Myocyte (in vitro differentiated cells): ENCODE measurements at regions not wholly inside any gene's neighbourhood (a gene's known extent, or its start where the extent isn't known, plus 50 kb on each side); places are given as distances from the start of the nearest gene placed in this dataset.

Experiments
- DNase-seq: peaks from one replicate; pipeline ENCODE4 v3.0.0-alpha.2; 2012; ENCODE audit warnings: low read depth

DNA sequence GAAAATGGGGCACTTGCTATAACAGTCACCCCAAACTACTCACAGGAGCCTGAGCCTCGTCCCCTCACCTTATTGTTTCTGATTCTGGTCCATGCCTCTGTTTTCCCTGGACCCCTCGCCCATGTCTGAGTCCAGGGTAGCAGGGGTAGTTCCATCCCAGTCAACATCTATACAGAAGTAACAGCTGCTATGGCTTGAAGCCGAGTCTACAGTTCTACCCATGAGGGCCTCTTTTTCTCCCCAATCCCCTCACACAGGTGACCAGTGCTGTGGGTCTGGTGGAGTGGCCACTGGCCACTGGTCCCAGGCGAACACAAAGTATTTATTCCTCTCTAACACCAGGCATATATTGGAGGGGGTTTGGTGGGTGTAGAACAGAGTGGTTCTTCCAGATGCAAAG is 116.4 kb downstream of the ZNF280B start:
- no peak for DNase-seq

GRCh38 chr22:22394591-22394990 is 114.0 kb downstream of the ZNF280B start:
- DNase-seq: peak; percentile 80

DNA sequence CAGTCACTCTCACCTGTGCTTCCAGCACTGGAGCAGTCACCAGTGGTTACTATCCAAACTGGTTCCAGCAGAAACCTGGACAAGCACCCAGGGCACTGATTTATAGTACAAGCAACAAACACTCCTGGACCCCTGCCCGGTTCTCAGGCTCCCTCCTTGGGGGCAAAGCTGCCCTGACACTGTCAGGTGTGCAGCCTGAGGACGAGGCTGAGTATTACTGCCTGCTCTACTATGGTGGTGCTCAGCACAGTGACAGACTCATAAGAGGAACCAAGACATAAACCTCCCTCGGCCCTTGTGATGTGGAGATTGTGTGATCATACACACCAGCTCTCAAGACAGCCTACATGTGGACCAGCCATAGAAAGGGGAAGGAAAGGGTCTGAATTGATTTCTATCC is 113.3 kb downstream of the ZNF280B start:
- DNase-seq: no peak

- DNase-seq: no peak
Measured at GRCh38 chr22:22396741-22397291, 111.7 kb downstream of the ZNF280B start.

- peak; percentile 87 for DNase-seq
Measured at GRCh38 chr22:22397292-22397870, 111.2 kb downstream of the ZNF280B start.

- DNase-seq: peak; percentile 91
Measured at GRCh38 chr22:22397875-22398524, 110.5 kb downstream of the ZNF280B start.

DNA sequence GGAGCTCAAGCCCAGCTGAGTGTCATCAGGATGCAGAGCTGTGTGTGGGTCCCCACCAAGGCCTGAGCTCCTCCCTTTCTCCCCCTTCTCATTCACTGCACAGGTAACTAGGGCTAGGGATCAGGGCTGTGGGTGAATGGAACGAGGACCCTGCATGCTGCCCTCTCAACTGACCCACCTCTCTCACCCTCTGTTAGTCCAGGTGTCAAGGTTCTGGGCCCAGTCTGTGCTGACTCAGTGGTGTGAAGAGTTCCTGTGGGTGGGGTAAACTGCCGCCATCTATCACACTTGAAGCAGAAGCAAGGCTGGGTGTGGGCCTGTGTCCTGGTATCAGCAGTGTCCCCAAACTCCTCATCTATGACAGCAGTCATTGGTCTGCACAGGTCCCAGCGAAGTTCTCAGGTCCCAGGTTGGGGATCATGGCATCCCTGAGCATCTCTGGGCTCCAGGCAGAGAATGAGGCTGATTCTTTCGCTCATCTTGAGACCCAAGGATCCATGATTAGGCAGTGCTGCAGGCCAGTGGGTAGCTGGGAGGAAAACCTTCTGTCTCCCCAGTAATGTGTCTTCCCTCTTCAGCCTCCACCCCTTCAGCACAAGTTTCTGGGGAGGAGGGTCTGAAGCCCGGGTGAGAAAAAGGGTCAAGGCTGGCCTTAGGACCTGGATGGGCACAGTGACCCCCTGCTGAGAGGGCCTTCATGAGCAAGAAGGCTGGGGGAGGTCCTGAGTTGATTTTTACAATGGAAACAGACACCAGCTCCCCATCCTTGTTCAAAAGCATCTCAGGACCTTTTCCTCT is 109.8 kb downstream of the ZNF280B start:
- DNase-seq: no peak

DNA sequence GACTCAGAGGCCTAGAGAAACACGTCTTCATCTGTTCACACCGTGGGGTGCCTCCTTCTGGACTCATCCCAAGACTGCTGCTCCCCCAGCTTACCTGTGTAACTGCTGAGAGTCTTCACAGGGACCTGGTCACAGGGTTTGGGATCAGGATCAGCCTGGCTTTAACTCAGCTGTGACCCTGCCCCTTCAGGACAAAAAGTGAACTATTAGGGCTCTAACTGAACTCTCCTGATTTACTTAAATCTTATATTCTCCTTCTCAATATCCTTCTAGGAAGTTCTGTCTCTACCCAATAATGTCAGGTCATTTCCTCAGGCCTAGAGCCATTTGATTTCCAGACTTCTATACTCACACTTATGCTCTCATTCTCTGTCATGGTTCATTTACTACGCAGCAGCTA is 108.4 kb downstream of the ZNF280B start:
- DNase-seq: no peak

- DNase-seq: no peak
Measured at GRCh38 chr22:22400964-22401363, 107.6 kb downstream of the ZNF280B start.

DNA sequence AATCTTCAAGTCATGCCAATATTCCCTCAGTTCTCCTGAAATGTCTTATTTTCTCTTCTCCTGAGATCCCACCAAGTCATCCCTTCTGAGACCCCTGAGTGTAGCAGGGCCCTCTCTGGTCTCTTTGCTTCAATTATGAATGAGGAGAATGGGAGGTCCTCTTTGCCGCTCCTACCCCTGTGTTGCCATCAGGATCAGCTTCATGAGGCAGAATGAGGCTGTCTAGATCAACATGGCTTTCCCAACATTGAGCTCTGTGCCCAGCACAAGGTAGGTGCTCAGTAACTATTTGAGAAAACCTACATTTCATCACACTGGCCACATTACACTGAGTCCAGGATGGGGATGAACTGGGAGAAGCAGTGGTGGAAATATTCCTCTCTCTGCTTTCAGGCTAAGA is 107.2 kb downstream of the ZNF280B start:
- no peak for DNase-seq

- DNase-seq: no peak
Measured at GRCh38 chr22:22403306-22403705, 105.2 kb downstream of the ZNF280B start.

DNA sequence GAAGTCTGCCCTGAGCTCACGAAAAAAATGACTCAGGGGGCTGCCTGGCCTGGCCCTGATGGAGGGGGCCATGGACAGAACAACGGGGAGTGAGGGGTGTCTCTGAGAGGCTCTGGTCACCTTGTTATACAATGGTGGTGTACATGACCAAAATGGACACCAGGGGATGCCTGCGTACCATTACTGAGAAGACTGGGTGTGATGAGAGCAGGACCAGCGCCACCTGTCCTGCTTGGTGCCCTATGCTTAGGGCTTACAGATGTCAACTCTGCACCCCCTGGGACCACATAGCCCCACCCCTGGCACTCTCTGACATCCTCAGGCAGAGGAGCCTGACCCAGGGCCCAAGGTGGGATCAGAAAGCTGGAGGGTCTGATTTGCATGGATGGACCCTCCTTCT is 104.8 kb downstream of the ZNF280B start:
- peak; percentile 14 for DNase-seq

DNA sequence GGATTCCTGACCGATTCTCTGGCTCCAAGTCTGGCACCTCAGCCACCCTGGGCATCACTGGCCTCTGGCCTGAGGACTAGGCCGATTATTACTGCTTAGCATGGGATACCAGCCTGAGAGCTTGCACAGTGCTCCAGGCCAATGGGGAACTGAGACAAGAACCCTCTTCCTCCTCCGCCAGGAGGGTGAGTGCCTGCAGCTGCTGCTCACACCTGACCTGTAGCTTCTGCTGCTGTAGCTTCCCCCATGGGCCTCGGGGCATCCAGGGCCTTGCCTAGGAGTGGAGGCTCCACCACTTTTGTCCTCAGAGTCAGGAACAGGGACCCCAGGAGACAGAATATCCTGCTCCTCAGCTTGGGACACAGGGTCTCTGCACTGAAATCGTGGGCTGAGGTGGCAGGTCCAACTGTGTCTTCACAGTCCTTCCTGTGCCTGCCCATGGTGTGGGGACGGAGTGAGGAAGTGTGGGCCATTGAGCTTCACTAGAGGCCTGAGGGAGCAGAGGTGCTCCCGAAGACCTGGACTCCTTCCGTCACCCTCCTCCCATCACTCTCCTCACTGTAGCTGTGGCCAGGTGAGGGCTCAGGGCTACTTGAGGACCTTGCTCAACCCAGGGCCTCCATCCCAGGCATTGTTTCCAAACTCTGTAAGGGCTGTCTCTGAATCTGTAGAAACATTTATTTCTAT is 103.8 kb downstream of the ZNF280B start:
- no peak for DNase-seq

DNA sequence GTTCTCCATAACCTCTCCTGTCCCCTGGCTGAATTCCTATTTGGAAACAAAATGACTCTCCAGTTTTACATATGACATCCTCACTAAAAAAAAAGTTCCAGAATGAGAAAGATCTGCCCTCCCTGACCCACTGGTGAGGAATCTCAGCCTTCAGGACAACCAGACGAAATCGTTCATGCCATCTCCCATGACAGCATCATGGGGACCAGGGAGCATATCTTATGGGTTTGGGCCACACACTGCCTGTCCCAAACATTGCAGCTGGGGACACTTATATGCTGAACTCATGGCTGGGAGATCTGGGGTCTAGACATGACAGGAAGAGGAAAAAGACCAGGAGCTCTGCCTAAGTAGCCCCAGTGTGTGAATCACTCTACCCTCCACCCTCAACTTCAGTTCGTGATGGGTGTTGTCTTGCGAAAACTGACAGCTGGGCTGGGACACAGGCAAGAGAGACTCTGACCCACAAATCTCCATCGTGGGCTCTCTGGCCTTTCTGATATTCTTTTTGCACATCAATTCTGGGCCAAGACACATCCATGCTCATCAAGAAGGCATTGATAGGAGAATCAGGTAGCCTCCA is 102.0 kb downstream of the ZNF280B start:
- DNase-seq: peak; percentile 46

- no peak for DNase-seq
Measured at GRCh38 chr22:22407061-22407460, 101.5 kb downstream of the ZNF280B start.

DNA sequence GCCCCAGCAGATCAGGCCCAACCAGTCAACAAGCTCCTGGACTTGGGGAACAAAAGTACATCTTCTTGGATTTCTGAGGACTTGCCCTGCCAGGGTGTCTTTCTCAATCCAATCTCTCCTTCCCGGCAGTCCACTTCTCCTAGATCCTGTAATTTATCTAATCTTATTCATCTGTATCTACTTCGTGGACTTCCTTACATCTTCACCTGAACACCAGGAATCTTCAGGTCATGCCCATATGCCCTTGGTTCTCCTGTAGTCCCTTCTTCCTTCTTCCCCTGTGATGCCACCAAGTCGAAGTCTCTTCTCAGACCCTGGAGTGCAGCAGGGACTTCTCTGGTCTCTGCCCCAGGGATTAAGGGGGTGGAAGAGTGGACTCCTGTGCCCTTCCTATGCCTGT is 100.3 kb downstream of the ZNF280B start:
- DNase-seq: no peak

DNA sequence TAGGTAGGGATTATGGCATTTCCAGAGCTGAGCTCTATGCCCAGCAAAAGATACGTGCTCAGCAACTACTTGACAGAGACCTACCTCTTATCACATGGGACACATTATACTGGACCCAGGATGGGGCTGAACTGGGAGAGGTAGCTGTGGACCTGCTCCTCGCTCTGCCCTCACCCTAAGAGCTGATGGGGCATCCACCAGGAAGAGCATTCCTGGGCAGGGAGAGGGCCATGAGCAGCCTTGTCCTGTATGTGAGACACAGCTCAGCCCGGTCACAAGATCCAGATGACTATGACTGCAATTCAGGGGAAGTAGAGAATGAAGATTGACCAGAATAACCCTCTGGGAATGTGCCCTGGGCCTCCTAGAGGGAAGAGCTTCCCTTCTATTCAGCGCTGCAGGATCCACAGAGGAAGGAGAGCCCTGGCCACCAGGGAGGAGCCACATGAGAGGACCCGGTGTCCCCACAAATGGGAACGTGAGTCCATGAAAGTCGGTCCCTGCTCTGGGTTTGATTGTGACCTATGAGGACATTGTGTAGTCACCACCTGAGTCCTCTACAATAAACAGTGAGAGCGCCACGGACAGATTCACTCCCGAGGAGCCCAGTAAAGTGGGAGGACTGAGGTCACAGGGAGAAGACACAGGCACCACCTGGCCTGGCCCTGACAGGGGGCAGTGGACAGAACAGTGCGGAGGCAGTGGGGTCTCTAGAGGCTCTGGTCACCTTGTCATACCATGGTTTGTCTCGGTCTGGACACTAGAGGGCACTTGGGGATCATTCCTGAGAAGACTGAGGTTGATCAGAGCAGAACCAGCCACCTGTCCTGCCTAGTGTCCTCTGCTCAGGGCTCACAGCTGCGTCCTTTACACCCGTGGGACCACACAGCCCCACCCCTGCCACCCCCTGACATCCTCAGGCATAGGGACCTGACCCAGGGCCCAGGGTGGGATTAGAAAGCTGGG is 99.5 kb downstream of the ZNF280B start:
- DNase-seq: peak; percentile 89

- DNase-seq: peak; percentile 97
Measured at GRCh38 chr22:22410121-22410520, 98.4 kb downstream of the ZNF280B start.

- peak; percentile 61 for DNase-seq
Measured at GRCh38 chr22:22410677-22411076, 97.9 kb downstream of the ZNF280B start.

DNA sequence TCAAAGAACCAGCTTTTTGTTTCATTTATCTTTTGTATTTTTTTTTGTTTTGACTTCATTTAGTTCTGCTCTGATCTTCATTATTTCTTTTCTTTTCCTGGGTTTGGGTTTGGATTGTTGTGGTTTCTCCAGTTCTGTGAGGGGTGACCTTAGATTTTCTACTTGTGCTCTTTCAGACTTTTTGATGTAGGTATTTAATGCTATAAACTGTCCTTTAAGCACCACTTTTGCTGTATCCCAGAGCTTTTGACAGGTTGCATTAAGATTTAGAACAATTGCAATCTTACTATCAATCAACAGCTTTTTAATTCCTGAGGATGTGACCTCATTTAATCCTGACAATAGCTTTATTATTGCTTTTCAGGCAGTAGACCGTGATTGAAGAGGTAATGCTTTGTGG is 94.3 kb downstream of the ZNF280B start:
- DNase-seq: no peak
